GM19467 (cell line): ENCODE measurements at regions not wholly inside any gene's neighbourhood (a gene's known extent, or its start where the extent isn't known, plus 50 kb on each side); places are given as distances from the start of the nearest gene placed in this dataset.

Experiments
- ATAC-seq: cut with Tn5 transposase; IDR thresholded peaks from one replicate; pipeline ENCODE4 v1.9.1; 2021; ENCODE audit warnings: mild to moderate bottlenecking, moderate library complexity; ENCODE audit not compliant: unreplicated experiment

DNA sequence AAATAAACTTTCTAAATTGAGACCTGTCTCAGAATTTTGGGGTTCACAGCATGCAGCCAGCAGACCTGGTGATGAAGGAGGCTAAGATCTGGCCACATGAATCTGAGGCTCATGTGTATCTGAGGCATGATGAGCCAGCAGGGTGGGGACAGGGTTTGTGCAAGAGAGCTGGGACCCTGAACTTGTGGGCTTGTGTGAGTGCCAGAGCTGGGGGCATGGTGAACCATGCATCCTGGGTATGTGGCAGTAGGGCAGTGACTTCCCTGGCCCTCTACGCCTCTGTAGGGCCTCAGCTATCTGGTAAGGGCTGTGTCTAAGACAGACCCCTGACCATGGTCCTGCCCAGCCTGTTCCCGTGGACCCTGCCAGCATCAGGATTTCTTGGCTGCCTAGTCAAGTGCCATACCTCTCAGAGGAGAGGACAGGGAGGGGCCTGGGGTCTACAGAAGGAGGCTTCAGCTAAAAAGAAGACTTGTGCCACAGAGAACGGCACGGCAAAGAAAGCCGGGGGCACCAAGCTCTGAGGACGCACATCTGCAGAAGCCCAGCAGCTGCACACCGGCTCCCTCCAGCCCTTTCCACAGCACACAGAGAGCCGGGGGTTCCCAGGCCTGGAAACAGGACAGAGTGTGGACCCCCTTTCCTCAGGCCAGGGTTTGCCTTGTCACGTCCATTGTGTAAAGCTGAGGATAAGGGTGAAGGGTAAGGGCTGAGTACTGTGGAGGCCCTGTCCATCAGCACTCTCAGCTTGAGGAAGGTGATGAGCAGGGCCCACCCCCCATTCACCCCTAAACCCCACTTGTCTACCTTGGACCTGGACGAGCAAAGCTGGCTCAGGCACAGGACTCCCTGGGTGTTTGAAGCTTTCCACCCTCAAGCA, 130.1 kb downstream of the MRPL36 start:
- ATAC-seq, result no peak

GRCh38 chr5:1668141-1668721, 131.4 kb downstream of the MRPL36 start:
- no peak for ATAC-seq

- no peak for ATAC-seq
Observed at GRCh38 chr5:1667648-1668140, 131.9 kb downstream of the MRPL36 start.

- no peak for ATAC-seq
Observed at GRCh38 chr5:1666812-1667588, 132.6 kb downstream of the MRPL36 start.

- no peak for ATAC-seq
Observed at GRCh38 chr5:1666221-1666620, 133.4 kb downstream of the MRPL36 start.

- ATAC-seq, result no peak
Observed at GRCh38 chr5:1665803-1666202, 133.8 kb downstream of the MRPL36 start.

GRCh38 chr5:1665231-1665630, 134.4 kb downstream of the MRPL36 start:
- no peak for ATAC-seq

DNA sequence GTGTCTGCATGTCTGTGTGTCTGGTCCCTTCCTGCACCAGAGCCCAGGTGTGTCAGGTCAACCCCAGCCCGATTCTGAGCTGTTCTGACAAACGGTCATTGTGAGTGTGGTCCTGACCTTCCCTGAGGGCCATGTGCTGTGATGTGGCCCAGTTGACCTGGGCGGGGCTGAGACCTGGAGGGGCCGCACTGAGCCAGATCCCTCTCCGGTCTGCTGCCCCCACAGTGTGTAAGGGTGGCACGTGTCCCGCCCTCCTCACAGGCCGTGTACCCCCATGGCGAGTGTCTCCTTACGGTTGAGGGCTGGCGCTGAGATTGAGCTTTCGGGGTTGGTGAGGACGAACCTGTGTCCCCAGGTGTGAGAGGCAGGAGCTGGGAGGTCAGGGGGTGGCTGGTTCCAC, 136.5 kb downstream of the MRPL36 start:
- no peak for ATAC-seq

- ATAC-seq, result no peak
Observed at GRCh38 chr5:1662559-1663085, 137.0 kb downstream of the MRPL36 start.

- no peak for ATAC-seq
Observed at GRCh38 chr5:1661831-1662558, 137.6 kb downstream of the MRPL36 start.

GRCh38 chr5:1661311-1661710, 137.6 kb upstream of the LPCAT1 start:
- no peak for ATAC-seq

DNA sequence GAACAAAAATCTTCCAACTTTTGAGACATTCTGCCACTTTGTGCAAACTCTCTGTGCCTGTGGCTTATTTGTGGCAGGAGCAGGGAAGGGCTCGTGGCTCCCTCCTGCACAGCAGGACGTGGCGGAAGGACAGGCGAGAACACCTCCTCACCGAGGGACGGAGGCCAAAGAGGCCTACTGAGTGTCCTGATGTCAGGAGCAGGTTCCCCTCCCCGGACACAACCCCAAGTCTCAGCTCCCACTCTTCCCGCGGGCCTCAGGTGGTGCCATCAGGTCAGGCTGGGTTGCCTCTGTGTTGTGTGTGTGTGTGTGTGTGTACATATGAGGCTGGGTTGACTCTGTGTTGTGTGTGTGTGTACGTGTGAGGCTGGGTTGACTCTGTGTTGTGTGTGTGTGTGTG, 136.8 kb upstream of the LPCAT1 start:
- ATAC-seq, result no peak

GRCh38 chr5:1660001-1660400, 136.2 kb upstream of the LPCAT1 start:
- ATAC-seq, result no peak

DNA sequence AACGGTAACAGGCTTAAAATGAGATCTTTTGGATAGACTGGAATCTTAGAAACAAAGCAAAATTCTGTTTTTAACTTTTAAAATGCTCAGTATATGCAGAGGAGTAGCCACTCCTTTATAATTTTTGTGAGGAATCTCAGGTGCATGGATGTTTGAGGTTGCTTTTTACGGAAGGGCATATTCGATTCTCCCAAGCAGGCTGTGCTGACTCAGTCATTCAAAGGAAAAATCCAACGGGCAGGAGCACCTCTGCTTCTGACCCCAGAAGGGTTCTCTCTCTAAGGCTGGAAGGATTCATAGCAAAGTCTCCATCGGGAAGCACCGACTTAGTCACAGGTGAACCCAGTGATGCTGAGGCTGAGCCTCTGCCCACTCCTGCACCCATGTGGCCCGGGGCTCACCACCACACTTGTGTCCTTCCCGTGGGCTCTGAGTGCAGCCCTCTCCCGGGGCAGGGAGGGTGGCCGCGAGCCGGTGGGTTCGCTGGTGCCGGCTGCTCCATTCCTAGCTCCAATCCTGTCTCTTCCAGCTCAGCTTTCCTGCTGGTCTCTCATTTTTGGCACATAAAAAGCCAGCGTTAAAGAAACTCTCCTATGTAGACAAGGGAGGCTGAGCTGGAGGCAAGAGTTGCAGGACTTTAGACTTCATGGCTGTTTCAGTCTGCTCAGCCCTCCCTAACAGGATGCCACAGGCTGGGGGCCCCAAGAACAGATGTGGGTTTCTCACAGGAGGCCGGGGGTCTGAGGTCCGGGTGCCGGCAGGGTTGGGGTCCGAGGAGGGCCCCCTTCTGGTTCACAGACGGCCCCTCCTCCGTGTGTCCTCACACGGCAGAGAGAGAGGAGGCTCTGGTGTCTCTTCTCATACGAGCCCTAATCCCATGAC, 135.6 kb upstream of the LPCAT1 start:
- no peak for ATAC-seq

DNA sequence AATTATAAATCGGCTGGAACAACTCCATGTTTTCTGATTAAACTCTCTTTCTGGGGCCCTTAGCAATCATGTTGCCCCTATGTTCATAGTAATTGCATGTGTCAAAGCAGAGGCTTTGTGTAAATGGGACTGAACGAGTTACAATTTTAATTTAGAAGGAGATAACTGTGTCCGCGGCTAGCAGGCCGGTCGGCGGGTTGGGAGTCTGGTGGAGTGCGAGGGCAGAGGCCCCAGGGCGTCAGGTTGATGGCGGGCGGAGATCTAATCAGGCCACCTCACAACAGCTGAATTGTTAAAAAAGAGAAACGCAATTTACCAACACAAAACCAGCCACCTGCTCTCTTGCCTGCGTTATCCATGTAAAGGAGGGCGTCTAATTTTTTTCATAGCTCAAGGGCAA, 134.9 kb upstream of the LPCAT1 start:
- no peak for ATAC-seq

DNA sequence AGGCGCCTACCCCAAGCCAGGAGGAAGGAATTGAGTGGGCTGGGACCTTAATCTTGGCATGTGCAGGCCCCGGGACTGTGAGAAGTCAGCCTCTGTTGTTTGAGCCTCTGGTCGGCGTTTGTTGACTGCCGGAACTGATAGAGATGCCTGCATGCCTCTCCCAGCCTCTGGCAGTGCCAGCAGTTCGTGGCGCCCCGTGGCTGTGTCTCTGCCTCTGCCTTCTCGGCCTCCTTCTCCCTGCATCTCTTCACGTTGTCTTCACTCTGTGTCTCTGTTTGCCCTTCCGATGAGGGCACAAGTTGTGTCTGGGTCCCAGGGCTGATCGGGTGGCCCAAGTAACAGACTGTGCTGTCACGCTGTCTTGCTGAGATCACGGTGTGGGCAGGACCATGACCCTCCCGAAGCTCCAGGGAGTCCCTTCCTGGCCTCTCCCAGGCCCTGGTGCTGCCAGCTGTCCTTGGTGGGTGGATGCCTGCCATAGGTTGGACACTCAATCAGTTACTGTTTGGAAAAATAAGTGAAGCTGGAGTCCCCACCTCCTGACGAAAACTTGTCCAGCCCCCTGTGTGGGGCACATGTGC, 133.5 kb upstream of the LPCAT1 start:
- no peak for ATAC-seq

GRCh38 chr5:1656271-1656975, 132.7 kb upstream of the LPCAT1 start:
- ATAC-seq, result no peak

DNA sequence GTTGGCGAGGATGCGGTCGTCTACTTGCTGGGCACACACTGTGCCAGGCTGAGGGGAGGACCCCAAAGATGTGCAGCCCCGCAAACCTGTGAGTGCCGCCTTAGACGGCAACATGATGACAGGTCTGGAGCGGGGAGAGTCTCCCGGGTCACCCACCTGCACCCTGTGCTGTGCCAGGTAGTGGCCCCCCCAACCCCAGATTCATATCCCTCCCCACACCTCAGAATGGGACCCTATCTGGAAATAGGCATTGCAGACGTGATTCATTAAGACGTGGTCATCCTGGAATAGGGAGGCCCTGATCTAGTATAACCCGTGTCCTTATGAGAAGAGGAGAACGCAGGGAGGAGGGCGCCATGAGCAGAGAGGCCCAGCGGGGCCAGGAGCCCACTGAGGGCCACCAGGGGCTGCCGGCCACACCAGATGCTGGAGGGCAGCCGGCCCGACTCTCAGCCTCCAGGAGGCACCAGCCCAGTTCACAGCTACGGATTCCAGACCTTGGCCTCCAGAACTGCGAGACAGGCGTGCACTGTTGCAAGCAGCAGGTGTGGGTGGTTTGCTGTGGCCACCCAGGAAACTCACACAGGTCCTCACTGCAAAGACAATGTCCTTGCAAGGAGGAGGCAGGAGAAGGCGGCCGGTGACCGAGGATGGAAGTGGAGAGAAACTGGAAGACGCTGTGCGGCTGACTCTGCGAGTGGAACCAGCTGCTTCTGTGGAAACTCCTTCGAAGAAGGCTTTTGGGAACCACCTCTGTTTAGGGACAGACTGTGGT, 131.9 kb upstream of the LPCAT1 start:
- no peak for ATAC-seq
